ENCODE measurements at regions not wholly inside any gene's neighbourhood (a gene's known extent, or its start where the extent isn't known, plus 50 kb on each side); places are given as distances from the start of the nearest gene placed in this dataset.

DNA sequence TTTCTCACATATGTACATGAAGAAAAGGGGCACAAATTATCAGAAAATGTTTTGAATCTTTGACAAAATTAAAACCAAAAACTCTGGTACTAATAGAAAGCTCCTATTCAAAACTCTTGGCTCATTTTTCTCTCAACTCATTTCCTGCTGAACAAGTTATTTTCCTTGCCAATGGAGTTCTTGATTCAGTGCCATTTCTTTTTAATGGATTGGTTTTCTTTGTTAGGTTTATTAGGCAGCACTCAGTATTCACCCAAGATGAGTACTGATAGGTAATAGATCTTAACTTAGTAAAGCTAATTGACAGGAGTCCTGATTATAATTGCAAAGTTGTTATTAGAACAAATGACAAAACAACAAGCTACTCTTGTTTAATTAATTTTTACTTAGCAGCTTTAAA lies 279.4 kb upstream of the PDGFD start:
- H3K4me3 ChIP-seq (ENCODE audit: insufficient read length, low read depth): no peak overlapping the region
- no peaks in the 10 kb centered on the region for H3K27me3 ChIP-seq (ENCODE audit: insufficient read depth, insufficient read length)
- no peaks in the 10 kb centered on the region for H3K4me1 ChIP-seq (ENCODE audit: insufficient read depth, insufficient read length)
- no peaks in the 10 kb centered on the region for H3K36me3 ChIP-seq (ENCODE audit: insufficient read depth, insufficient read length, low read length)
- DNase-seq (ENCODE audit: low read depth, low spot score): no peak
- TF ChIP-seq YY1 (IDR thresholded peaks at IDR 0.05; ENCODE audit: insufficient read depth, insufficient read length) (no peak), SUZ12 (IDR thresholded peaks at IDR 0.05; ENCODE audit: extremely low read depth, insufficient read depth, insufficient read length) (no peak), ZNF274 (IDR thresholded peaks at IDR 0.05; ENCODE audit: low read depth, low read length) (no peak)
- no peaks in the 10 kb centered on the region for H3K9me3 ChIP-seq (ENCODE audit: insufficient read depth, low read length)
- no peak overlapping the region for H3K9ac ChIP-seq (ENCODE audit: insufficient read length, low read depth)

- H3K4me3 ChIP-seq (ENCODE audit: insufficient read length, low read depth): no peak overlapping the region
- H3K9ac ChIP-seq (ENCODE audit: insufficient read length, low read depth): no peak overlapping the region
- no peaks in the 10 kb centered on the region for H3K9me3 ChIP-seq (ENCODE audit: insufficient read depth, low read length)
- H3K27me3 ChIP-seq (ENCODE audit: insufficient read depth, insufficient read length): no peaks in the 10 kb centered on the region
- no peaks in the 10 kb centered on the region for H3K4me1 ChIP-seq (ENCODE audit: insufficient read depth, insufficient read length)
- no peak for TF ChIP-seq YY1 (IDR thresholded peaks at IDR 0.05; ENCODE audit: insufficient read depth, insufficient read length)
- no peak for TF ChIP-seq ZNF274 (IDR thresholded peaks at IDR 0.05; ENCODE audit: low read depth, low read length)
- no peak for TF ChIP-seq SUZ12 (IDR thresholded peaks at IDR 0.05; ENCODE audit: extremely low read depth, insufficient read depth, insufficient read length)
- DNase-seq (ENCODE audit: low read depth, low spot score): no peak
- no peaks in the 10 kb centered on the region for H3K36me3 ChIP-seq (ENCODE audit: insufficient read depth, insufficient read length, low read length)
These were observed 278.4 kb upstream of the PDGFD start for GRCh38 chr11:104442321-104442720.

- DNase-seq (ENCODE audit: low read depth, low spot score): no peak
- H3K4me1 ChIP-seq (ENCODE audit: insufficient read depth, insufficient read length): no peaks in the 10 kb centered on the region
- H3K9ac ChIP-seq (ENCODE audit: insufficient read length, low read depth): no peak overlapping the region
- TF ChIP-seq SUZ12 (IDR thresholded peaks at IDR 0.05; ENCODE audit: extremely low read depth, insufficient read depth, insufficient read length) (no peak), YY1 (IDR thresholded peaks at IDR 0.05; ENCODE audit: insufficient read depth, insufficient read length) (no peak), ZNF274 (IDR thresholded peaks at IDR 0.05; ENCODE audit: low read depth, low read length) (no peak)
- no peak overlapping the region for H3K4me3 ChIP-seq (ENCODE audit: insufficient read length, low read depth)
- H3K9me3 ChIP-seq (ENCODE audit: insufficient read depth, low read length): no peaks in the 10 kb centered on the region
- H3K27me3 ChIP-seq (ENCODE audit: insufficient read depth, insufficient read length): no peaks in the 10 kb centered on the region
- no peaks in the 10 kb centered on the region for H3K36me3 ChIP-seq (ENCODE audit: insufficient read depth, insufficient read length, low read length)
These were observed 271.5 kb upstream of the PDGFD start for GRCh38 chr11:104435494-104435893.

GRCh38 chr11:104433751-104434150 lies 269.8 kb upstream of the PDGFD start:
- Histone ChIP-seq H3K9ac (ENCODE audit: insufficient read length, low read depth) (no peak overlapping the region), H3K4me3 (ENCODE audit: insufficient read length, low read depth) (no peak overlapping the region), H3K4me1 (ENCODE audit: insufficient read depth, insufficient read length) (no peaks in the 10 kb centered on the region), H3K36me3 (ENCODE audit: insufficient read depth, insufficient read length, low read length) (no peaks in the 10 kb centered on the region), H3K9me3 (ENCODE audit: insufficient read depth, low read length) (no peaks in the 10 kb centered on the region), H3K27me3 (ENCODE audit: insufficient read depth, insufficient read length) (no peaks in the 10 kb centered on the region)
- no peak for TF ChIP-seq YY1 (IDR thresholded peaks at IDR 0.05; ENCODE audit: insufficient read depth, insufficient read length)
- TF ChIP-seq ZNF274 (IDR thresholded peaks at IDR 0.05; ENCODE audit: low read depth, low read length): no peak
- no peak for TF ChIP-seq SUZ12 (IDR thresholded peaks at IDR 0.05; ENCODE audit: extremely low read depth, insufficient read depth, insufficient read length)
- DNase-seq (ENCODE audit: low read depth, low spot score): no peak

- H3K9me3 ChIP-seq (ENCODE audit: insufficient read depth, low read length): no peaks in the 10 kb centered on the region
- DNase-seq (ENCODE audit: low read depth, low spot score): no peak
- no peaks in the 10 kb centered on the region for H3K4me1 ChIP-seq (ENCODE audit: insufficient read depth, insufficient read length)
- no peaks in the 10 kb centered on the region for H3K27me3 ChIP-seq (ENCODE audit: insufficient read depth, insufficient read length)
- no peak for TF ChIP-seq SUZ12 (IDR thresholded peaks at IDR 0.05; ENCODE audit: extremely low read depth, insufficient read depth, insufficient read length)
- TF ChIP-seq YY1 (IDR thresholded peaks at IDR 0.05; ENCODE audit: insufficient read depth, insufficient read length): no peak
- TF ChIP-seq ZNF274 (IDR thresholded peaks at IDR 0.05; ENCODE audit: low read depth, low read length): no peak
- no peaks in the 10 kb centered on the region for H3K36me3 ChIP-seq (ENCODE audit: insufficient read depth, insufficient read length, low read length)
- no peak overlapping the region for H3K9ac ChIP-seq (ENCODE audit: insufficient read length, low read depth)
- H3K4me3 ChIP-seq (ENCODE audit: insufficient read length, low read depth): no peak overlapping the region
These were observed 269.0 kb upstream of the PDGFD start for GRCh38 chr11:104432981-104433380.

DNA sequence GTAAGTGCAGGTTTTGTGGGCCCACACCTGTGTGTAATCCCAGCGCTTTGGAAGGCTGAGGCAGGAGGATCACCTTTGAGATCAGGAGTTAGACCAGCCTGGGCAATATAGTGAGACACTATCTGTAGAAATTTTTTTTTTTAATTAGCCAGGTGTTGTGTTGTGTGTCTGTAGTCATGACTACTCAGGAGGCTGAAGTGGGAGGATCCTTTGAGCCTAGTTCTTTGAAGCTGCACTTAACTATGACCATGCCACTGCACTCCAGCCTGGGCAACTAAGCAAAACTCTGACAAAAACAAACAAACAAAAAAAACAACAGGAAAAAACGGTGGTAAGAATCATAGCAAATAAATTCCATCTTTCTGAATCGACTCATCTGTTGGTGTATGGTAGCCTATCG lies 268.6 kb upstream of the PDGFD start:
- H3K9ac ChIP-seq (ENCODE audit: insufficient read length, low read depth): no peak overlapping the region
- DNase-seq (ENCODE audit: low read depth, low spot score): no peak

DNA sequence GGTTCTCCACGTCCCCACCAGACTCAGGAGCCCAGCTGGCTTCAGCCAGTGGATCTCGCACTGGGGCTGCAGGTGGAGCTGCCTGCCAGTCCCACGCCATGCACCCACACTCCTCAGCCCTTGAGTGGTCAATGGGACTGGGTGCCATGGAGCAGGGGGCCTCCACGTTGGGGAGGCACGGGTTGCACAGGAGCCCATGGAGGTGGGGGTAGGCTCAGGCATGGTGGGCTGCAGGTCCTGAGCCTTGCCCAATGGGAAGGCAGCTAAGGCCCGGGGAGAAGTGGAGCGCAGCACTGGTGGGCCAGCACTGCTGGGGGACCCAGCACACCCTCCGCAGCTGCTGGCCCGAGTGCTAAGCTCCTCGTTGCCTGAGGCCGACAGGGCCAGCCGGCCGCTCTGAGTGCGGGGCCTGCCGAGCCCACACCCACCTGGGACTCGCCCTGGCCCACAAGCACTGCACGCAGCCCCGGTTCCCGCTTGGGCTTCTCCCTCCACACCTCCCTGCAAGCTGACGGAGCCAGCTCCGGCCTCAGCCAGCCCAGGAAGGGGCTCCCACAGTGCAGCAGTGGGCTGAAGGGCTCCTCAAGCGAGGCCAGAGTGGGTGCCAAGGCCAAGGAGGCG lies 258.5 kb upstream of the PDGFD start:
- Histone ChIP-seq H3K36me3 (ENCODE audit: insufficient read depth, insufficient read length, low read length) (no peaks in the 10 kb centered on the region), H3K9me3 (ENCODE audit: insufficient read depth, low read length) (no peaks in the 10 kb centered on the region; the same call in 1 of the 2 replicates), H3K9ac (ENCODE audit: insufficient read length, low read depth) (no peak overlapping the region), H3K27me3 (ENCODE audit: insufficient read depth, insufficient read length) (no peaks in the 10 kb centered on the region), H3K4me3 (ENCODE audit: insufficient read length, low read depth) (no peak overlapping the region), H3K4me1 (ENCODE audit: insufficient read depth, insufficient read length) (no peaks in the 10 kb centered on the region)
- no peak for DNase-seq (ENCODE audit: low read depth, low spot score)
- no peak for TF ChIP-seq SUZ12 (IDR thresholded peaks at IDR 0.05; ENCODE audit: extremely low read depth, insufficient read depth, insufficient read length)
- no peak for TF ChIP-seq YY1 (IDR thresholded peaks at IDR 0.05; ENCODE audit: insufficient read depth, insufficient read length)
- TF ChIP-seq ZNF274 (IDR thresholded peaks at IDR 0.05; ENCODE audit: low read depth, low read length): no peak

More for the DNA sequence above, 268.6 kb upstream of the PDGFD start:
- Histone ChIP-seq H3K27me3 (ENCODE audit: insufficient read depth, insufficient read length) (no peaks in the 10 kb centered on the region), H3K4me3 (ENCODE audit: insufficient read length, low read depth) (no peak overlapping the region), H3K36me3 (ENCODE audit: insufficient read depth, insufficient read length, low read length) (no peaks in the 10 kb centered on the region), H3K9me3 (ENCODE audit: insufficient read depth, low read length) (no peaks in the 10 kb centered on the region), H3K4me1 (ENCODE audit: insufficient read depth, insufficient read length) (no peaks in the 10 kb centered on the region)
- TF ChIP-seq SUZ12 (IDR thresholded peaks at IDR 0.05; ENCODE audit: extremely low read depth, insufficient read depth, insufficient read length): no peak
